PC-3 (cell line): ENCODE measurements at regions not wholly inside any gene's neighbourhood (a gene's known extent, or its start where the extent isn't known, plus 50 kb on each side); places are given as distances from the start of the nearest gene placed in this dataset.

ENCODE experiments used
- ATAC-seq: fragments of 200-7000 bp; cut with Tn5 transposase; 2 replicates; pipeline ENCODE4 v1.9.1; 2020; ENCODE audit warnings: mild to moderate bottlenecking, moderate library complexity
- BruUV-seq: library from RNA; stranded (reverse); fragments of 400-500 nt; replicated peaks from 2 replicates; lab custom pipeline; 2021; lab: Mats Ljungman, UMichigan
- CTCF ChIA-PET: fragments of 300-600 bp; sonication (Branson Sonifier 250); formaldehyde crosslinking; loops from one replicate; lab custom pipeline; 2022; ENCODE audit warnings: antibody characterized with exemption; lab: Charles Lee
- POLR2A ChIA-PET: fragments of 300-600 bp; sonication (Branson Sonifier 250); formaldehyde crosslinking; loops from one replicate; lab custom pipeline; 2022; ENCODE audit warnings: antibody characterized with exemption; ENCODE audit not compliant: unreplicated experiment; lab: Charles Lee
- DNase-seq: peaks from one replicate; pipeline ENCODE4 v3.0.0-alpha.2; 2015
- H2AFZ ChIP-seq: fragments of 300-600 bp; sonication (generic); 2 replicates; pipeline ENCODE4 v1.6.0; 2016; ENCODE audit warnings: antibody characterized with exemption, low read length
- H3F3A ChIP-seq: fragments of 300-600 bp; sonication (generic); one replicate; pipeline ENCODE4 v1.6.0; 2017; ENCODE audit warnings: antibody characterized with exemption, low read length, control low read depth, mild to moderate bottlenecking; ENCODE audit not compliant: unreplicated experiment
- H3K27ac ChIP-seq: fragments of 300-600 bp; sonication (generic); 2 replicates; pipeline ENCODE4 v1.5.1; 2016; ENCODE audit warnings: mild to moderate bottlenecking, low read length
- H3K27me3 ChIP-seq: fragments of 300-600 bp; sonication (generic); 2 replicates; pipeline ENCODE4 v1.6.1; 2016; ENCODE audit warnings: low read length, mixed read lengths
- H3K36me3 ChIP-seq: fragments of 300-600 bp; sonication (generic); 2 replicates; pipeline ENCODE4 v1.6.1; 2016; ENCODE audit warnings: low read depth, mixed run types, low read length, mixed read lengths
- H3K4me1 ChIP-seq: fragments of 300-600 bp; sonication (generic); 2 replicates; pipeline ENCODE4 v1.5.1; 2016; ENCODE audit warnings: low read length; ENCODE audit not compliant: insufficient read depth
- H3K4me2 ChIP-seq: fragments of 300-600 bp; sonication (generic); 2 replicates; pipeline ENCODE4 v1.6.0; 2016; ENCODE audit warnings: low read length
- H3K4me3 ChIP-seq: fragments of 300-600 bp; sonication (generic); 2 replicates; pipeline ENCODE4 v1.5.1; 2016; ENCODE audit warnings: mild to moderate bottlenecking, low read length, mixed read lengths
- H3K79me2 ChIP-seq: fragments of 300-600 bp; sonication (generic); 2 replicates; pipeline ENCODE4 v1.6.1; 2017; ENCODE audit warnings: low read length, mixed read lengths
- H3K9ac ChIP-seq: fragments of 300-600 bp; sonication (generic); 2 replicates; pipeline ENCODE4 v1.6.0; 2016; ENCODE audit warnings: mild to moderate bottlenecking, low read length
- H3K9me2 ChIP-seq: fragments of 300-600 bp; sonication (generic); replicated peaks from 2 replicates; pipeline ENCODE4 v1.6.1; 2016; ENCODE audit warnings: mixed run types, low read length, mixed read lengths
- H3K9me3 ChIP-seq: fragments of 300-600 bp; sonication (generic); 2 replicates; pipeline ENCODE4 v1.6.1; 2016; ENCODE audit warnings: low read length, mixed read lengths
- H4K20me1 ChIP-seq: fragments of 300-600 bp; sonication (generic); 2 replicates; pipeline ENCODE4 v1.6.1; 2016; ENCODE audit warnings: low read length, mixed read lengths
- EZH2 ChIP-seq: fragments of 300-600 bp; sonication (generic); IDR thresholded peaks from one replicate; pipeline ENCODE4 v1.6.1; 2017; ENCODE audit warnings: antibody characterized with exemption, mild to moderate bottlenecking, low read length; ENCODE audit not compliant: unreplicated experiment
- EZH2phosphoT487 ChIP-seq: fragments of 300-600 bp; sonication (generic); IDR thresholded peaks from 2 replicates; pipeline ENCODE4 v1.6.1; 2018; ENCODE audit warnings: mild to moderate bottlenecking, antibody characterized with exemption, low read length, borderline replicate concordance
- intact Hi-C: fragments of 100-400 bp; cut with micrococcal nuclease; formaldehyde crosslinking; loops from 2 replicates; pipeline ENCODE4 v1.9.0; 2023
- TF ChIP-seq, protein P1 (sequence below): fragments of 300-600 bp; sonication (generic); conservative IDR thresholded peaks from 2 replicates; pipeline ENCODE4 v1.5.1; 2017; ENCODE audit warnings: antibody characterized with exemption, low read depth, mild to moderate bottlenecking, low read length

DNA sequence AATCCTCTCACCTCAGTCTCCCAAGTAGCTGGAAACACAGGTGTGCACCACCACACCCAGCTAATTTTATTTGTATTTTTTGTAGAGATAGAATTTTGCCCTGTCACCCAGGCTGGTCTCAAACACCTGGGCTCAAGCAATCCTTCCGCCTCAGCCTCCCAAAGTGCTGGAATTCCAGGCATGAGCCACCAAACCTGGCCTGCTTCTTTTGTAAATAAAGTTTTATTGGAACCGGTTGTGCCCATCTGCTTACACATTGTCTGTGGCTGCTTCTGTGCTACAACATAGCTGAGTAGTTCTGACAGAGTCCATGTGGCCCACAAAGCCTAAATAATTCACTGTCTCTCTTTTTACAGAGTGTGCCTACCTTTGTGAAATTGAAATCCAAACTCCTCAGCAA, 109.7 kb upstream of the NRSN1 start:
- POLR2A ChIA-PET, result no interaction called here
- intact Hi-C loops, result no loop called here
- BruUV-seq, result no TSS peak

DNA sequence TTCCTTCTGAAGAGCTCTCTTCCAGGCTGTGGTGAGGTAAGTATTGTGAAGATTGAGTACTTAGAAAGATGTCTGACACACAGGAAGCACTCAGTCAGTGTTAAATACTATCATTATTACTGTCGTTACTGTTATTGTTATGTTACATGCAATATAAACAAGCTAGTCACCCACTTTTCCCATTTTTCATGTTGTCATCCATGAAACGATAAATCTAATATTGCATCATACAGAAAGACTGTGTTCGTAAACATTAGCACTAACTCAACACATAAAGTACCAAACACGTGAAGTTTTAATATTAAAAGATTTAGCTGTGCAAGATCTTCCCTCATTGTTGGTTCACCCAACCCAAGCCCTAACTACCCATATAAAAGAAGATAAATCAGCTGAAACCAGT, 109.2 kb upstream of the NRSN1 start:
- H2AFZ ChIP-seq, result no peak overlapping the region
- H3K4me2 ChIP-seq, result no peak overlapping the region
- intact Hi-C loops, result no loop called here
- H3K9me3 ChIP-seq, result no peaks in the 10 kb centered on the region
- no peak for DNase-seq
- no peaks in the 10 kb centered on the region for H3K79me2 ChIP-seq
- BruUV-seq, result no TSS peak
- H3K9ac ChIP-seq, result no peak overlapping the region
- POLR2A ChIA-PET, result no interaction called here
- H3K9me2 ChIP-seq, result no peaks in the 10 kb centered on the region
- no peaks in the 10 kb centered on the region for H3F3A ChIP-seq
- H3K36me3 ChIP-seq, result no peaks in the 10 kb centered on the region
- ATAC-seq, result no peak
- no peak overlapping the region for H3K4me3 ChIP-seq
- CTCF ChIA-PET, result interaction anchor here (0.6 kb wide), 1 partner anchor 146 kb away, joined by 3 read pairs; no protein-coding TSS in a partner anchor
- no peaks in the 10 kb centered on the region for H4K20me1 ChIP-seq
- TF ChIP-seq EZH2 (no peak), EZH2phosphoT487 (no peak)
- TF ChIP-seq, protein P1, sequence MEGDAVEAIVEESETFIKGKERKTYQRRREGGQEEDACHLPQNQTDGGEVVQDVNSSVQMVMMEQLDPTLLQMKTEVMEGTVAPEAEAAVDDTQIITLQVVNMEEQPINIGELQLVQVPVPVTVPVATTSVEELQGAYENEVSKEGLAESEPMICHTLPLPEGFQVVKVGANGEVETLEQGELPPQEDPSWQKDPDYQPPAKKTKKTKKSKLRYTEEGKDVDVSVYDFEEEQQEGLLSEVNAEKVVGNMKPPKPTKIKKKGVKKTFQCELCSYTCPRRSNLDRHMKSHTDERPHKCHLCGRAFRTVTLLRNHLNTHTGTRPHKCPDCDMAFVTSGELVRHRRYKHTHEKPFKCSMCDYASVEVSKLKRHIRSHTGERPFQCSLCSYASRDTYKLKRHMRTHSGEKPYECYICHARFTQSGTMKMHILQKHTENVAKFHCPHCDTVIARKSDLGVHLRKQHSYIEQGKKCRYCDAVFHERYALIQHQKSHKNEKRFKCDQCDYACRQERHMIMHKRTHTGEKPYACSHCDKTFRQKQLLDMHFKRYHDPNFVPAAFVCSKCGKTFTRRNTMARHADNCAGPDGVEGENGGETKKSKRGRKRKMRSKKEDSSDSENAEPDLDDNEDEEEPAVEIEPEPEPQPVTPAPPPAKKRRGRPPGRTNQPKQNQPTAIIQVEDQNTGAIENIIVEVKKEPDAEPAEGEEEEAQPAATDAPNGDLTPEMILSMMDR, result no peak
- no peaks in the 10 kb centered on the region for H3K4me1 ChIP-seq
- no peak overlapping the region for H3K27ac ChIP-seq
- peaks cover 69% of the 10 kb centered on the region for H3K27me3 ChIP-seq

More for the DNA sequence above, 109.7 kb upstream of the NRSN1 start:
- CTCF ChIA-PET, result interaction anchor here (0.6 kb wide), 1 partner anchor 145 kb away, joined by 3 read pairs; no protein-coding TSS in a partner anchor
- Histone ChIP-seq H3K9ac (no peak overlapping the region), H2AFZ (no peak overlapping the region), H3K27me3 (peaks cover 64% of the 10 kb centered on the region), H3F3A (no peaks in the 10 kb centered on the region), H4K20me1 (no peaks in the 10 kb centered on the region), H3K79me2 (no peaks in the 10 kb centered on the region), H3K27ac (no peak overlapping the region), H3K4me3 (no peak overlapping the region), H3K36me3 (no peaks in the 10 kb centered on the region), H3K9me3 (no peaks in the 10 kb centered on the region), H3K4me1 (no peaks in the 10 kb centered on the region), H3K4me2 (no peak overlapping the region), H3K9me2 (no peaks in the 10 kb centered on the region)
- no peak for TF ChIP-seq EZH2phosphoT487
- TF ChIP-seq, protein P1, result no peak
- TF ChIP-seq EZH2, result no peak
- ATAC-seq (no peak), DNase-seq (no peak)

DNA sequence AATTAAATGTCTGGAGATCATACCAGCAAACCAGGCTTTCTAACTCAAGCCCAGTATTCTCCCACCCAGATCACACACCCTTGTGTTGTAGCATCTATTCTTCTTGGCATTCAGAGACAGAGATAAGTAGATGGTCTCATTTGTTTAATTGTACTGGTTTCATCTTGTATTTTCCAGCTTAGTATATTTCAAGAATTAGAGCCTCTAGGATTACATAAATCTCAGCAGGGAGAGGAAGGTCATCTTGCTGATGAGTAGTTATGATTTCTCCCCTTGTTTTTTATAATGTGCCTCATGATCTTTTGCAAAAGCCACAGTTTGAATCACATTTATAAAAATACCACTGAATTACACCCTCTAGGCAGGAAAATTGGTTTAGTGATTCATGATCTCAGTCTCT, 106.6 kb upstream of the NRSN1 start:
- H3K79me2 ChIP-seq, result no peaks in the 10 kb centered on the region
- intact Hi-C loops, result no loop called here
- CTCF ChIA-PET, result no interaction called here
- POLR2A ChIA-PET, result no interaction called here
- DNase-seq (no peak), ATAC-seq (no peak)
- no peak overlapping the region for H3K27ac ChIP-seq
- H3F3A ChIP-seq, result no peaks in the 10 kb centered on the region
- H3K4me1 ChIP-seq, result no peaks in the 10 kb centered on the region
- H3K4me3 ChIP-seq, result no peak overlapping the region
- H3K4me2 ChIP-seq, result no peak overlapping the region
- peaks cover 69% of the 10 kb centered on the region for H3K27me3 ChIP-seq
- no TSS peak for BruUV-seq
- no peak overlapping the region for H2AFZ ChIP-seq
- no peaks in the 10 kb centered on the region for H3K9me3 ChIP-seq
- H3K36me3 ChIP-seq, result no peaks in the 10 kb centered on the region
- TF ChIP-seq, protein P1, result no peak
- TF ChIP-seq EZH2 (no peak), EZH2phosphoT487 (no peak)
- no peaks in the 10 kb centered on the region for H4K20me1 ChIP-seq
- no peak overlapping the region for H3K9ac ChIP-seq
- H3K9me2 ChIP-seq, result no peaks in the 10 kb centered on the region
